ENCODE measurements at regions not wholly inside any gene's neighbourhood (a gene's known extent, or its start where the extent isn't known, plus 50 kb on each side); places are given as distances from the start of the nearest gene placed in this dataset.
A peak's percentile ranks its signal among the peaks of the same experiment; 100 is the strongest.
"Not testable (repeated sequence)": the region's sequence is repeated elsewhere in the genome, so short reads cannot be mapped to it uniquely, and the experiment has no call there.

DNA sequence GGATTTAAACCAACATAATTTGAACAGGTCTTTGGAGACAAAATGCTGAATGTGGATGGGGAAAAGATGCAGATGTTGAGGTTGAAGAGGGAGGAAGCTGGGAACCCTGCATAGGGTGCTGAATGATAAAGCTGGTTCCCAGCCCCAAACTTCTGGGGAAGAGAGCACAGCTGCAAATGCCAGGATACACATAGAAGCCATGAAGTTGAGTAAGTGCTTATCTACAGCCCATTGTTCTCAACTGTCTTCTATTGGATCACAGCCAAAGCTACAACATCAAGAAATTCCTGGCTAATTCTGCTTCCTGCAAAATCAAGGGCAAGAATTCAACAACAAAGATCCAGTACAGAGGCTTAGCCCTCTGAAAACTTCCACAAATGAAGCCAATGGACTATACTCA lies 779.8 kb downstream of the PRIM2 start:
- H3K79me2 ChIP-seq (ENCODE audit: control insufficient read depth in 1 of 2, insufficient read depth in 2 of 2, low read length in 2 of 2); H4K20me1 ChIP-seq (replicated peaks in 1 of 2; ENCODE audit: control insufficient read depth in 1 of 2, insufficient read depth in 2 of 2, low read length in 2 of 2); H3K36me3 ChIP-seq (ENCODE audit: control insufficient read depth in 2 of 4, insufficient read depth in 4 of 4, low read length in 3 of 4); H2BK5ac ChIP-seq (ENCODE audit: low read depth, low read length); H3K4me3 ChIP-seq (ENCODE audit: extremely low read depth in 1 of 4, insufficient read depth in 2 of 4, low read depth in 3 of 4, low read length in 4 of 4); H2BK120ac ChIP-seq (replicated peaks; ENCODE audit: low read depth, low read length); CTCF ChIA-PET (ENCODE audit: partially characterized antibody); H3K79me1 ChIP-seq (ENCODE audit: low read depth, low read length); H2BK12ac ChIP-seq (ENCODE audit: low read depth, low read length); H3K23ac ChIP-seq (ENCODE audit: insufficient read length); POLR2A ChIA-PET (ENCODE audit: partially characterized antibody); H4K91ac ChIP-seq (replicated peaks; ENCODE audit: insufficient read length, low read length); H3K27me3 ChIP-seq (replicated peaks in 1 of 4; ENCODE audit: control insufficient read depth in 3 of 4, extremely low read depth in 1 of 4, insufficient read depth in 3 of 4, low read length in 3 of 4); H2AFZ ChIP-seq (ENCODE audit: low read length); DNase-seq (ENCODE audit: low read depth in 1 of 2, low spot score in 2 of 2); H3K14ac ChIP-seq (ENCODE audit: insufficient read length); H3K23me2 ChIP-seq (ENCODE audit: low read depth, low read length); H4K5ac ChIP-seq (ENCODE audit: insufficient read length, low read depth, low read length); H3K4me1 ChIP-seq (replicated peaks in 1 of 4; ENCODE audit: control insufficient read depth in 3 of 4, insufficient read depth in 4 of 4, low read length in 3 of 4); H2BK15ac ChIP-seq (ENCODE audit: low read length); H3K56ac ChIP-seq (replicated peaks; ENCODE audit: insufficient read length, low read depth, low read length); H3K9ac ChIP-seq (replicated peaks in 1 of 4; ENCODE audit: extremely low read depth in 1 of 4, low read depth in 3 of 4, low read length in 3 of 4); H3K4me2 ChIP-seq (ENCODE audit: insufficient read depth in 1 of 2, low read depth in 2 of 2, low read length in 2 of 2); H2BK20ac ChIP-seq (ENCODE audit: low read length); H3K18ac ChIP-seq (ENCODE audit: extremely low read depth, low read length); H4K8ac ChIP-seq (ENCODE audit: extremely low read depth, insufficient read depth, low read length); H3K27ac ChIP-seq (ENCODE audit: low read depth, low read length); H2AK5ac ChIP-seq (ENCODE audit: low read depth, low read length); H3K4ac ChIP-seq (replicated peaks; ENCODE audit: insufficient read length, low read depth, low read length): not testable (repeated sequence)
- H3K9me3 ChIP-seq (ENCODE audit: insufficient read depth in 2 of 2, low read depth in 1 of 2, low read length in 1 of 2), result peaks cover 7 to 12% of the 10 kb centered on the region in 2 experiments; a peak in 3 of 4 replicates
- peak; percentile 73 for FAIRE-seq
